GM12878 (cell line): ENCODE measurements at regions not wholly inside any gene's neighbourhood (a gene's known extent, or its start where the extent isn't known, plus 50 kb on each side); places are given as distances from the start of the nearest gene placed in this dataset.

Source experiments
- ASH2L ChIP-seq: fragments of 300-600, 200-600 bp; sonication (generic); IDR thresholded peaks from 2 replicates; pipeline ENCODE4 v1.6.1; 2017; ENCODE audit warnings: low read depth, mild to moderate bottlenecking, borderline replicate concordance
- CUX1 ChIP-seq: IDR thresholded peaks from 2 replicates; pipeline ENCODE4 v1.6.1; 2012; ENCODE audit warnings: improper control_type of control experiment, low read depth, low read length; ENCODE audit not compliant: insufficient replicate concordance
- EP300 ChIP-seq, 2 experiments: fragments of 150-350 bp in 1 of 2; IDR thresholded peaks; 2 replicates each; pipeline ENCODE4 v1.6.1; 2011 to 2012; ENCODE audit warnings: low read depth in 2 of 2, low read length in 2 of 2, borderline replicate concordance in 1 of 2, improper control_type of control experiment in 1 of 2, inconsistent platforms in 1 of 2; ENCODE audit not compliant: control insufficient read depth in 1 of 2
- FOS ChIP-seq: IDR thresholded peaks from 3 replicates; pipeline ENCODE4 v1.6.1; 2011; ENCODE audit warnings: borderline replicate concordance; ENCODE audit not compliant: insufficient read length; ENCODE audit errors: extremely low read depth
- IRF3 ChIP-seq: fragments of 450-650 bp; IDR thresholded peaks from 2 replicates; pipeline ENCODE4 v1.6.1; 2014; ENCODE audit warnings: mild to moderate bottlenecking
- JUND ChIP-seq: IDR thresholded peaks from 2 replicates; pipeline ENCODE4 v1.6.1; 2012; ENCODE audit warnings: low read depth, mild to moderate bottlenecking, low read length, improper control_type of control experiment, moderate library complexity
- MAX ChIP-seq: IDR thresholded peaks from 2 replicates; pipeline ENCODE4 v1.6.1; 2012; ENCODE audit warnings: low read depth, low read length, improper control_type of control experiment
- MYB ChIP-seq: fragments of 150-350 bp; IDR thresholded peaks from 2 replicates; pipeline ENCODE4 v1.6.1; 2014; ENCODE audit warnings: mild to moderate bottlenecking, low read depth, low read length, borderline replicate concordance
- PML ChIP-seq: IDR thresholded peaks from 2 replicates; pipeline ENCODE4 v1.6.1; 2012; ENCODE audit warnings: low read length, inconsistent platforms
- SIX5 ChIP-seq: IDR thresholded peaks from 2 replicates; pipeline ENCODE4 v1.6.1; 2011; ENCODE audit warnings: mild to moderate bottlenecking, low read depth, low read length, moderate library complexity; ENCODE audit not compliant: severe bottlenecking
- SREBF1 ChIP-seq: IDR thresholded peaks from 2 replicates; pipeline ENCODE4 v1.6.1; 2012; ENCODE audit warnings: mild to moderate bottlenecking, low read length
- TARDBP ChIP-seq: IDR thresholded peaks from 2 replicates; pipeline ENCODE4 v1.6.1; 2016; ENCODE audit warnings: borderline replicate concordance
- USF2 ChIP-seq: IDR thresholded peaks from 2 replicates; pipeline ENCODE4 v1.6.1; 2011; ENCODE audit warnings: low read depth, low read length, improper control_type of control experiment, borderline replicate concordance
- ZNF217 ChIP-seq: fragments of 450-650 bp; IDR thresholded peaks from 2 replicates; pipeline ENCODE4 v1.6.1; 2017; ENCODE audit warnings: antibody characterized with exemption, mild to moderate bottlenecking
- ZNF687 ChIP-seq: fragments of 450-650 bp; IDR thresholded peaks from 2 replicates; pipeline ENCODE4 v1.6.1; 2017; ENCODE audit warnings: mild to moderate bottlenecking, moderate library complexity
- ZSCAN29 ChIP-seq: fragments of 450-650 bp; IDR thresholded peaks from 2 replicates; pipeline ENCODE4 v1.6.1; 2017; ENCODE audit warnings: mild to moderate bottlenecking, moderate library complexity
- ZZZ3 ChIP-seq: IDR thresholded peaks from 2 replicates; pipeline ENCODE4 v1.6.1; 2011; ENCODE audit warnings: low read depth; ENCODE audit not compliant: control insufficient read depth, insufficient read length

GRCh38 chr2:61694312-61695274 is 156.4 kb upstream of the XPO1 start (continued):
- TF ChIP-seq ZSCAN29, result no peak
- TF ChIP-seq MAX, result no peak; the same call in 1 of the 2 replicates
- no peak for TF ChIP-seq ZNF217
- TF ChIP-seq JUND, result no peak
- no peak for TF ChIP-seq IRF3
- no peak for TF ChIP-seq MYB
- TF ChIP-seq ASH2L, result no peak
- TF ChIP-seq TARDBP, result no peak
- no peak for TF ChIP-seq SREBF1
- no peak for TF ChIP-seq USF2
- 0 out of 2 replicates have a peak, but pooled peaks have one; percentile 58 for TF ChIP-seq PML
- no peak for TF ChIP-seq CUX1
- peak; percentile 82 for TF ChIP-seq ZNF687
- TF ChIP-seq ZZZ3, result no peak
- TF ChIP-seq FOS, result no peak
- no peak for TF ChIP-seq EP300 (IDR thresholded peaks at IDR 0.05; ENCODE audit: borderline replicate concordance in 1 of 2, control insufficient read depth in 1 of 2, low read depth in 2 of 2, low read length in 2 of 2)
- TF ChIP-seq SIX5, result no peak
